Smooth muscle cell (in vitro differentiated cells): ENCODE measurements at regions not wholly inside any gene's neighbourhood (a gene's known extent, or its start where the extent isn't known, plus 50 kb on each side); places are given as distances from the start of the nearest gene placed in this dataset.
A peak's percentile ranks its signal among the peaks of the same experiment; 100 is the strongest.

Source experiments
- DNase-seq: peaks from one replicate; lab custom pipeline; 2025; ENCODE audit not compliant: unreplicated experiment; lab: John Stamatoyannopoulos, UW
- H2AFZ ChIP-seq: fragments of 200-600 bp; sonication (generic); 2 replicates; pipeline ENCODE4 v1.6.0; 2016; ENCODE audit warnings: antibody characterized with exemption, low read depth, mild to moderate bottlenecking
- H3F3A ChIP-seq: fragments of 200-600 bp; sonication (generic); 2 replicates; pipeline ENCODE4 v1.6.0; 2017; ENCODE audit warnings: antibody characterized with exemption, low read depth
- H3K27ac ChIP-seq: fragments of 200-600 bp; sonication (generic); 2 replicates; pipeline ENCODE4 v1.5.1; 2016; ENCODE audit warnings: low read depth, mild to moderate bottlenecking
- H3K27me3 ChIP-seq: fragments of 200-600 bp; sonication (generic); 2 replicates; pipeline ENCODE4 v1.6.1; 2016; ENCODE audit warnings: low read depth, mild to moderate bottlenecking
- H3K36me3 ChIP-seq: fragments of 200-600 bp; sonication (generic); 2 replicates; pipeline ENCODE4 v1.5.1; 2016; ENCODE audit warnings: low read depth
- H3K4me1 ChIP-seq: fragments of 200-600 bp; sonication (generic); 2 replicates; pipeline ENCODE4 v1.5.1; 2016; ENCODE audit warnings: low read depth
- H3K4me2 ChIP-seq: fragments of 200-600 bp; sonication (generic); 2 replicates; pipeline ENCODE4 v1.6.0; 2016; ENCODE audit warnings: mild to moderate bottlenecking
- H3K4me3 ChIP-seq: fragments of 200-600 bp; sonication (generic); 2 replicates; pipeline ENCODE4 v1.5.1; 2016; ENCODE audit warnings: mild to moderate bottlenecking
- H3K79me2 ChIP-seq: fragments of 200-600 bp; sonication (generic); 2 replicates; pipeline ENCODE4 v1.6.0; 2016; ENCODE audit warnings: low read depth, mild to moderate bottlenecking
- H3K9ac ChIP-seq: fragments of 200-600 bp; sonication (generic); 2 replicates; pipeline ENCODE4 v1.6.0; 2016; ENCODE audit warnings: low read depth
- H3K9me3 ChIP-seq: fragments of 200-600 bp; sonication (generic); replicated peaks from 2 replicates; pipeline ENCODE4 v1.5.1; 2016; ENCODE audit warnings: low read depth
- H4K20me1 ChIP-seq: fragments of 200-600 bp; sonication (generic); 2 replicates; pipeline ENCODE4 v1.6.0; 2016; ENCODE audit warnings: low read depth
- WGBS: methylation state at CpG from one replicate; pipeline ENCODE4 v1.1.7; 2016; ENCODE audit warnings: low lambda C conversion rate; 5-methylcytosine and 5-hydroxymethylcytosine counted together
- TF ChIP-seq, protein P1 (sequence below): fragments of 200-600 bp; sonication (generic); IDR thresholded peaks from 2 replicates; pipeline ENCODE4 v1.5.1; 2017; ENCODE audit warnings: borderline replicate concordance, mild to moderate bottlenecking, antibody characterized with exemption; ENCODE audit not compliant: insufficient read depth, poor library complexity, severe bottlenecking

GRCh38 chr3:30471796-30472489 is 134.5 kb upstream of the TGFBR2 start:
- peak overlapping the region; percentile 1 for H3K27ac ChIP-seq

GRCh38 chr3:30473374-30474051 is 132.9 kb upstream of the TGFBR2 start:
- Histone ChIP-seq H2AFZ (no peak overlapping the region), H3K36me3 (no peaks in the 10 kb centered on the region), H3K4me1 (no peaks in the 10 kb centered on the region), H3K4me2 (no peak overlapping the region), H3K27ac (no peak overlapping the region), H3K9me3 (no peaks in the 10 kb centered on the region), H3K4me3 (no peak overlapping the region), H3K27me3 (no peaks in the 10 kb centered on the region), H3F3A (no peaks in the 10 kb centered on the region), H4K20me1 (no peaks in the 10 kb centered on the region), H3K79me2 (no peaks in the 10 kb centered on the region), H3K9ac (no peak overlapping the region)
- TF ChIP-seq, protein P1, sequence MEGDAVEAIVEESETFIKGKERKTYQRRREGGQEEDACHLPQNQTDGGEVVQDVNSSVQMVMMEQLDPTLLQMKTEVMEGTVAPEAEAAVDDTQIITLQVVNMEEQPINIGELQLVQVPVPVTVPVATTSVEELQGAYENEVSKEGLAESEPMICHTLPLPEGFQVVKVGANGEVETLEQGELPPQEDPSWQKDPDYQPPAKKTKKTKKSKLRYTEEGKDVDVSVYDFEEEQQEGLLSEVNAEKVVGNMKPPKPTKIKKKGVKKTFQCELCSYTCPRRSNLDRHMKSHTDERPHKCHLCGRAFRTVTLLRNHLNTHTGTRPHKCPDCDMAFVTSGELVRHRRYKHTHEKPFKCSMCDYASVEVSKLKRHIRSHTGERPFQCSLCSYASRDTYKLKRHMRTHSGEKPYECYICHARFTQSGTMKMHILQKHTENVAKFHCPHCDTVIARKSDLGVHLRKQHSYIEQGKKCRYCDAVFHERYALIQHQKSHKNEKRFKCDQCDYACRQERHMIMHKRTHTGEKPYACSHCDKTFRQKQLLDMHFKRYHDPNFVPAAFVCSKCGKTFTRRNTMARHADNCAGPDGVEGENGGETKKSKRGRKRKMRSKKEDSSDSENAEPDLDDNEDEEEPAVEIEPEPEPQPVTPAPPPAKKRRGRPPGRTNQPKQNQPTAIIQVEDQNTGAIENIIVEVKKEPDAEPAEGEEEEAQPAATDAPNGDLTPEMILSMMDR, result no peak
- DNase-seq, result no peak
- WGBS, result 91% methylated on average over 3 of the region's 3 CpGs

More at GRCh38 chr3:30471796-30472489, 134.5 kb upstream of the TGFBR2 start:
- H3K36me3 ChIP-seq, result no peaks in the 10 kb centered on the region
- no peaks in the 10 kb centered on the region for H3K27me3 ChIP-seq
- no peaks in the 10 kb centered on the region for H3K79me2 ChIP-seq
- no peaks in the 10 kb centered on the region for H3K9me3 ChIP-seq
- no peak overlapping the region for H3K4me3 ChIP-seq
- no peaks in the 10 kb centered on the region for H3K4me1 ChIP-seq
- H3F3A ChIP-seq, result no peaks in the 10 kb centered on the region
- DNase-seq, result no peak
- no peaks in the 10 kb centered on the region for H4K20me1 ChIP-seq
- TF ChIP-seq, protein P1, result no peak
- H3K4me2 ChIP-seq, result no peak overlapping the region
- H3K9ac ChIP-seq, result no peak overlapping the region
- no peak overlapping the region for H2AFZ ChIP-seq

DNA sequence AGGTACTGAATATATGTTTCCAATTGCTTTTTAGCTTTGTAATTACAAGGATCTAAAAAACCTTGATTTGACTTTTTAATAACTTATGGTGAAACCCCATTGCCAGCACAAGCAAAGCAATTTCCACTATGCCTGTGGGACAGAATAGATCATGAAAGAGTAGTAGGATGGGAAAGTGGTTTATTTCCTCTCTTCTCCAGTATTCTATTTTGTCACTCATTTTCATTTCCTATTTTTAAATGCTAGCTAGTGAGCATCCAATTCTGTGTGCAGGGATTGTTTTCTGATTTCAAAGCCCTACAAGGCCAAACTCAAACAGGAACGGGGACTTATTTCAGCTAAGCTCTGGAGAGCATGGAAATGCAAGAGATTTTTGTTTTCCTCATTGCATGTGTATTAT is 132.0 kb upstream of the TGFBR2 start:
- WGBS, result 92% methylated on average over 1 of the region's 1 CpG
- no peaks in the 10 kb centered on the region for H3K79me2 ChIP-seq
- TF ChIP-seq, protein P1, result no peak

More for the DNA sequence above, 132.0 kb upstream of the TGFBR2 start:
- DNase-seq, result no peak
- no peaks in the 10 kb centered on the region for H3K27me3 ChIP-seq
- H3K9me3 ChIP-seq, result no peaks in the 10 kb centered on the region
- H2AFZ ChIP-seq, result no peak overlapping the region
- no peaks in the 10 kb centered on the region for H3K4me1 ChIP-seq
- no peak overlapping the region for H3K4me3 ChIP-seq
- no peaks in the 10 kb centered on the region for H4K20me1 ChIP-seq
- no peak overlapping the region for H3K9ac ChIP-seq
- H3K4me2 ChIP-seq, result no peak overlapping the region
- no peaks in the 10 kb centered on the region for H3K36me3 ChIP-seq
- H3K27ac ChIP-seq, result no peak overlapping the region
- H3F3A ChIP-seq, result no peaks in the 10 kb centered on the region
